Thymus (tissue), 11 donors: ENCODE measurements at regions not wholly inside any gene's neighbourhood (a gene's known extent, or its start where the extent isn't known, plus 50 kb on each side); places are given as distances from the start of the nearest gene placed in this dataset.

ENCODE experiments used
- DNase-seq, 9 donors: peaks; one replicate each; pipeline ENCODE4 v3.0.0-alpha.2; 2013; ENCODE audit warnings: low spot score in 9 of 9, low read depth in 6 of 9, missing footprints in 1 of 9
- H3K27ac ChIP-seq, 2 donors: one replicate each; pipeline ENCODE4 v1.5.1; 2013; ENCODE audit warnings: control low read depth in 1 of 2, low read depth in 1 of 2, low read length in 1 of 2, mild to moderate bottlenecking in 1 of 2, moderate library complexity in 1 of 2
- H3K27me3 ChIP-seq, 2 donors: one replicate each; pipeline ENCODE4 v1.5.1; 2013; ENCODE audit warnings: low read length in 1 of 2; ENCODE audit not compliant: control insufficient read depth in 2 of 2, insufficient read depth in 1 of 2
- H3K36me3 ChIP-seq, 2 donors: one replicate each; pipeline ENCODE4 v1.5.1; 2013; ENCODE audit warnings: low read length in 1 of 2, mild to moderate bottlenecking in 1 of 2, moderate library complexity in 1 of 2; ENCODE audit not compliant: control insufficient read depth in 2 of 2, insufficient read depth in 2 of 2
- H3K4me1 ChIP-seq, 2 donors: one replicate each; pipeline ENCODE4 v1.5.1; 2013; ENCODE audit warnings: low read length in 2 of 2; ENCODE audit not compliant: control insufficient read depth in 2 of 2, insufficient read depth in 2 of 2
- H3K4me3 ChIP-seq, 2 donors: one replicate each; pipeline ENCODE4 v1.5.1; 2013; ENCODE audit warnings: low read length in 2 of 2, control low read depth in 1 of 2, mild to moderate bottlenecking in 1 of 2
- H3K9me3 ChIP-seq, 2 donors: one replicate each; pipeline ENCODE4 v1.5.1; 2013; ENCODE audit warnings: low read length in 1 of 2, mild to moderate bottlenecking in 1 of 2; ENCODE audit not compliant: control insufficient read depth in 2 of 2, insufficient read depth in 1 of 2
- WGBS: extraction: QIAGEN DNeasy Blood & Tissue Kit; methylation state at CpG from one replicate; pipeline ENCODE4 v1.1.7; 2013; 5-methylcytosine and 5-hydroxymethylcytosine counted together
- donor health status: healthy.

DNA sequence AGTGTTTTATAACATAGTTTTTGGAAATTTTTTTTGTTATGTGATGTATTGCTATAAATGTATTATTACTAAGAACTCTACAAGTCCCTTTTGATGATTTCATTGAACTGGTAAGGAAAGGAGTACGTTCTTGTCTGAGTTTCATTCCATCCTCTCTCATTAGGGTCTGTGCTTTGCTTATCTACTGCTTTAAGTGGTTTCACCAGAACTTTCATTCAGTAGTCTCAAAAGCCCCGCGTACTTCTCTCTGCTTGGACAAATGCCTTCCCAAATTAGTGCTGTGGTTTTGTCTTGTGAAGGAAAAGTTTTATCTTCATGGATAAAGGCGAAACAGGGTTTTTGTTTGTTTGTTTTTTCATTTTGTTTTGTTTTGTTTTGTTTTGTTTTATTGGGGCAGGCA lies 469.8 kb upstream of the WWC1 start:
- no peaks in the 10 kb centered on the region for H3K36me3 ChIP-seq
- no peaks in the 10 kb centered on the region for H3K27me3 ChIP-seq
- no peak for DNase-seq
- H3K4me1 ChIP-seq, result peaks cover 0 to 5% of the 10 kb centered on the region in 2 donors
- H3K9me3 ChIP-seq, result no peaks in the 10 kb centered on the region
- H3K4me3 ChIP-seq, result no peak overlapping the region
- H3K27ac ChIP-seq, result peak overlapping the region in 1 of 2 donors; percentile 50
- 90% methylated on average over 4 of the region's 4 CpGs for WGBS

DNA sequence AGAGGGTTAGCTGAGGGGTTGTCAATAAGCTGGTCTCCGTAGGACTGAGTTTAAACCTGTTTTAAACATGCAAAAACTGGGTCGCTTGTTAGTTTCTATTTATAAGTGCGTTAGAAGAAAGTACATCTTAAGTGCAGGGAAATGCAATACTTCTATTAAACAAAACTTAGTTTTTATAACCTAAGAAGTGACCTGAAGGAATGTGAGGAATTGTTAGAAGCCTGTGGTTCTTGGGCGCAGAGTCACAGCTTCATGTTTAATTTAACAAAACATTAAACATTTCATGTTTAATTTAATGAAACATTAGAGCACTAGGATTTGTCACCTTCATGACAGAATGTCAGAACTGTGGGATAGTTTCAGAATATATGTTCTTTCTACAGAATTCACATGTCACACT lies 469.2 kb upstream of the WWC1 start:
- peaks cover 0 to 5% of the 10 kb centered on the region in 2 donors for H3K4me1 ChIP-seq
- H3K27ac ChIP-seq, result no peak overlapping the region
- WGBS, result 92% methylated on average over 4 of the region's 4 CpGs
- H3K9me3 ChIP-seq, result no peaks in the 10 kb centered on the region
- no peak for DNase-seq
- no peaks in the 10 kb centered on the region for H3K36me3 ChIP-seq
- H3K4me3 ChIP-seq, result no peak overlapping the region
- H3K27me3 ChIP-seq, result no peaks in the 10 kb centered on the region

DNA sequence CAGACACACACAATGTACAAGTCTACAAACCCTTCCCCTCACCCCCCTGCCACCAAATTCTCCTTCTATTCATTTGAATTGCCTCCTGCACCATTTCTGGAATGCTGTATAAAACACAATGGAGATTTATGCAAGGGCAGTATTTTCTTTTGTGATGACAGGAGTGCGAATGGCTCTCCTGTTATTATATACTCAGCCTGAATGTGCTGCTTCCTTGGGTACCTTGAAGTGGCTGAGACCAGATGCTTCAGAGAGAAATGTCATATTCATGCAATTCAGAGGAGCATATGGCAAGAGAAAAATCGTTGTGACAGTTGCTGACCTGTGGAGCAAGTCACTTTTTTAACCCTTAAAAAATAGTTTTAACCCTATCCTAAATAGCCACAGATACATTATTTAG lies 468.0 kb upstream of the WWC1 start:
- Histone ChIP-seq H3K36me3 (no peaks in the 10 kb centered on the region), H3K27ac (no peak overlapping the region), H3K4me3 (no peak overlapping the region), H3K9me3 (no peaks in the 10 kb centered on the region), H3K27me3 (no peaks in the 10 kb centered on the region), H3K4me1 (peaks cover 0 to 5% of the 10 kb centered on the region in 2 donors)
- DNase-seq, result no peak
- WGBS, result 85% methylated on average over 2 of the region's 2 CpGs

DNA sequence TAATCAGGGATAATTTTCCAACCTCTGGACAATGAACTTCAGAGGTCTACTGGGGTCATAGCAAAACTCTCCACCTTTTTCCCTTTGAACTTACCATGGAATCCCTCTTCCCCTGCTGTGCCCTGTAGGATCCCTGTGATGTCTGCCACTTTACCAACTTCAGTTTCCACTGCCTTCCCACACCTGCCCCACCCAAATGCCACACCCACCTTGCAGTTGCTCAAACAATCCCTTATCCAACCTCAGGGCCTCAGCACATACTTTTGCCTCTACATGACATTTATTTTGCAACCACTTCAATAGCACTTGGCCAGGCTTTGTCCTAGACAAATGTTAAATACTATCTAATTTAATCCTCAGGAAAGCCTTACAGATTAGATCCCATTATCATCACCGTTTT lies 463.7 kb upstream of the WWC1 start:
- H3K27ac ChIP-seq, result no peak overlapping the region
- DNase-seq, result no peak
- 90% methylated on average over 1 of the region's 1 CpG for WGBS
- H3K27me3 ChIP-seq, result no peaks in the 10 kb centered on the region
- H3K36me3 ChIP-seq, result no peaks in the 10 kb centered on the region
- H3K4me3 ChIP-seq, result no peak overlapping the region
- no peaks in the 10 kb centered on the region for H3K4me1 ChIP-seq
- H3K9me3 ChIP-seq, result no peaks in the 10 kb centered on the region

DNA sequence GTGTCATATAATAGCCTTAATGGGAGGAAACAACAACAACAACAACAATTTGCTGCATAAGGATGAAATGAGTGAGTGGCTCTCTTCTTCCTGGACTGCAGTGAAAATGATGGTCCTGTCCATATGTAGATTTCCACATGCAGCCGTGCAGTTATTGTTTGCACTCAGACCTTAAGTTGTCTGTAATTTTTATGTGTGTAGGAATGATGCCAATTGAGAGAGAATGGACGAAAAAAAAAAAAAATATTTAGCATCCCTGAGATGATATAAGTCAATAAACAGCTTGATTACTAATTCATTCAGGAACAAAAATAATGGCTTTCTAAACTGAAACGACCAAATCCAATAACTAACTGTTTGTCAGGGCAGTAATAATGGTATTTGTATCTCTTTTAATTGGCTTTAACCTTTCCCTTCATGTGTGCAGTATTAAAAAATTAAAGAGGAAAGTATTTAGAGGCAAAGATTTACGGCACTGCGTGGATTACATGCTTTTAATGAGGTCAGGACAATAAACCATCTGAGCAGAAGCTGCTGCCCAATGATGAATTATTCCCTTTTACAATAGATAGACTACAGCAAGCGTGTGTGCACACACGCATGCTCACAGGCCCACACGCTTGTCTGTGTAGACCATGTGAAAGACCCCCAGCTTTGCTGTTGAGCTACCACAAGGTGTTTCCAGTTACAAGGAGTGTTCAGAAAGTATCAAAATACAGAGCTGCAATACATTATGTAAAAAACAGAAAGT lies 459.5 kb upstream of the WWC1 start:
- 90% methylated on average over 8 of the region's 8 CpGs for WGBS
- DNase-seq, result no peak

DNA sequence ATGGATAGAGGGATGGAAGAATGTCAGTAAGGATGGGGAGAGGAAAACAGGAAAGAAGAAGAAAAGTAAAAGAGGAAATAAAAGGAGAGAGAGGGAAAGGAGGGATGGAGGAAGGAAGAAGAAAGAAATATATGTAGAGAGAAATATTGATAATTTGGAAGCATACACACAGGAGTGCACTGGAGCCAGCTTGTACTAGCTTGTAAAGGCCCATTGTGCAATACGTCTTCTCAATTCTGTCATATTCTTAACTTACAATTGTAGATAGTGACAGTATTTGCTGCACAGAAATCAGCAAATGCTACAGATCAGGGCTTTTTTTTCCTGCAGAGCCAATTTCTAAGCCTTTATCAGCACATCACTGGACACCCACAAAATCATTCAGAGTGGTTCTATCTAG lies 458.8 kb upstream of the WWC1 start:
- DNase-seq, result no peak
- no peak overlapping the region for H3K27ac ChIP-seq
- 0% methylated on average over 1 of the region's 1 CpG for WGBS
- no peaks in the 10 kb centered on the region for H3K27me3 ChIP-seq
- H3K36me3 ChIP-seq, result no peaks in the 10 kb centered on the region
- H3K4me3 ChIP-seq, result no peak overlapping the region
- H3K9me3 ChIP-seq, result no peaks in the 10 kb centered on the region
- no peaks in the 10 kb centered on the region for H3K4me1 ChIP-seq

More for the DNA sequence above, 459.5 kb upstream of the WWC1 start:
- Histone ChIP-seq H3K27me3 (no peaks in the 10 kb centered on the region), H3K9me3 (no peaks in the 10 kb centered on the region), H3K27ac (no peak overlapping the region), H3K4me1 (no peaks in the 10 kb centered on the region), H3K36me3 (no peaks in the 10 kb centered on the region), H3K4me3 (no peak overlapping the region)

DNA sequence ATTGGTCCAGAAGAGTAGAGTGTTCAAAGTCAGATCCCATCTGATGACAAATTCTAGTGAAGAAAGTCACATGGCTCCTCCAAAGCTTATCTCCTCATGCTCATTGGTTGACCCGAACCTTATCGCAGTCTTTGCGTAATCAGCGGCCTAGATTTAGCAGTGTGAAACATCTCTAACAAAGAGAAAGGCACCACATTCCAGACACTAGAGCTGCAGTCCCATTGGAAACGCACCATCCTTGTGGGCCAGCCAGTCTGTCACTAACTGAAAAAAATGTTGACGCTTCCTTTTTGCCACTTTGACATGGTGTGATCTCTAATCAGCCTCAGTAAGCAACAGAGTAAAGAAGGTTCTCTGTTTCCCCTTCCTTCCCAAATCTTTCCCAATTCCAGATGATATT lies 458.0 kb upstream of the WWC1 start:
- 97% methylated on average over 6 of the region's 6 CpGs for WGBS
- Histone ChIP-seq H3K27ac (no peak overlapping the region), H3K27me3 (no peaks in the 10 kb centered on the region), H3K36me3 (no peaks in the 10 kb centered on the region), H3K9me3 (no peaks in the 10 kb centered on the region), H3K4me3 (no peak overlapping the region), H3K4me1 (no peaks in the 10 kb centered on the region)
- DNase-seq, result no peak

DNA sequence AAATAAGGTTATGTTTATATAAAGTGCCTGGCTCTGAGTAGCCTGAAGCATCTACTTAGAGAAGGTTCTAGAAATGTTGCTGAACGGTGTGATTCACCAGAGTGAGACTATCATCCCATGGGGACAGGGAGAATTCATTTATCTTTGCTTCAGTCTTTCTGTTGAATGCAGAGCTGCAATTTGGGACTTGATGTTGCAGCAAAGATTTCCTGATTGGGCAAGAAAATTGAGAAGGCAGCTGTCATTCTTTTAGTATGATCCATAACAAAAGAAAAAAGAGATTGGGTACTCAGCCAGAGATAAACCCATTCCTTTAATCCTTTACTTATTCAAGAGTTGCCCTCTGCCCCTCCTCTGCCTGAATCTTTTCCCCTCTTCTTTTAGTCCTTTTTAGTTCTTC lies 456.3 kb upstream of the WWC1 start:
- Histone ChIP-seq H3K9me3 (no peaks in the 10 kb centered on the region), H3K4me1 (no peaks in the 10 kb centered on the region), H3K36me3 (no peaks in the 10 kb centered on the region), H3K27ac (no peak overlapping the region), H3K4me3 (no peak overlapping the region), H3K27me3 (no peaks in the 10 kb centered on the region)
- no peak for DNase-seq
- 92% methylated on average over 1 of the region's 1 CpG for WGBS

DNA sequence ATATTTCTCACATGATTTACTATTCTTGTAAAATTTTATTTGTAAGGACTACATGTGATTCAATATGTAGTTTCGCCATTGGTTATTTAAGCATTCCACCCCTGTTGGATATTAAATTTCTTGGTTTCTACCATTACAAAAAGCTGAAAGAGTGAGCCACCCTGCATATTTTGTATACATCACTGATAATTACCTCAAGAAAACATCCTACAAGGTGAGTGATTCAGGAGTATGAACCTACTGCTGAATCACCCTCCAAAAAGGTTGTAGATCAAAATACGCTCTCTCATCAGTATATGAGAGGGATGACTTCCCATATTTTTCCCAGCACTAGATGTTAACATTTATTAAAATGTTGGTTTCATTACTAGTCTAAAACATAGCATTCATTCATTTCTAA lies 454.3 kb upstream of the WWC1 start:
- WGBS, result 97% methylated on average over 2 of the region's 2 CpGs
- H3K4me3 ChIP-seq, result no peak overlapping the region

More for the DNA sequence above, 454.3 kb upstream of the WWC1 start:
- no peak overlapping the region for H3K27ac ChIP-seq
- H3K36me3 ChIP-seq, result no peaks in the 10 kb centered on the region
- no peaks in the 10 kb centered on the region for H3K4me1 ChIP-seq
- no peak for DNase-seq
- H3K9me3 ChIP-seq, result no peaks in the 10 kb centered on the region
- H3K27me3 ChIP-seq, result no peaks in the 10 kb centered on the region
